IMR-90 (cell line): ENCODE measurements at regions not wholly inside any gene's neighbourhood (a gene's known extent, or its start where the extent isn't known, plus 50 kb on each side); places are given as distances from the start of the nearest gene placed in this dataset.

ENCODE experiments used
- ATAC-seq: fragments of 200-7000 bp; cut with Tn5 transposase; 2 replicates; pipeline ENCODE4 v1.9.1; 2020; ENCODE audit warnings: low read depth, mild to moderate bottlenecking, moderate library complexity
- BruUV-seq: library from RNA; stranded (reverse); fragments of 400-500 nt; replicated peaks from 2 replicates; lab custom pipeline; 2021; lab: Mats Ljungman, UMichigan
- CTCF ChIA-PET: fragments of 300-600 bp; formaldehyde crosslinking; extraction: SDS; loops from one replicate; lab custom pipeline; 2021; ENCODE audit warnings: antibody characterized with exemption; lab: Yijun Ruan, JAX
- POLR2A ChIA-PET: fragments of 300-600 bp; sonication (Branson Sonifier 250); formaldehyde crosslinking; loops from one replicate; lab custom pipeline; 2022; ENCODE audit warnings: antibody characterized with exemption; ENCODE audit not compliant: unreplicated experiment; lab: Charles Lee
- DNase-seq: peaks from one replicate; pipeline ENCODE4 v3.0.0; 2013
- H2AFZ ChIP-seq: replicated peaks from 2 replicates; pipeline ENCODE3; 2013; ENCODE audit warnings: low read length, mild to moderate bottlenecking; ENCODE audit not compliant: poor library complexity
- H2AK5ac ChIP-seq: 2 replicates; pipeline ENCODE4 v1.6.1; 2013; ENCODE audit warnings: low read depth, low read length, inconsistent platforms
- H2AK9ac ChIP-seq: replicated peaks from 2 replicates; pipeline ENCODE3; 2013; ENCODE audit warnings: mild to moderate bottlenecking, low read depth, low read length, moderate library complexity; ENCODE audit not compliant: poor library complexity
- H2BK120ac ChIP-seq: 2 replicates; pipeline ENCODE4 v1.6.1; 2013; ENCODE audit warnings: low read depth, low read length, inconsistent platforms
- H2BK15ac ChIP-seq: 3 replicates; pipeline ENCODE4 v1.6.1; 2013; ENCODE audit warnings: low read depth, low read length, inconsistent platforms
- H2BK20ac ChIP-seq: 2 replicates; pipeline ENCODE4 v1.6.1; 2013; ENCODE audit warnings: low read depth, mild to moderate bottlenecking, inconsistent platforms, low read length, moderate library complexity
- H2BK5ac ChIP-seq: 2 replicates; pipeline ENCODE4 v1.6.1; 2013; ENCODE audit warnings: mild to moderate bottlenecking, low read depth, low read length, inconsistent platforms; ENCODE audit not compliant: poor library complexity, severe bottlenecking
- H3K14ac ChIP-seq: replicated peaks from 2 replicates; pipeline ENCODE4 v1.6.1; 2013; ENCODE audit warnings: low read depth, low read length, inconsistent platforms
- H3K18ac ChIP-seq: 2 replicates; pipeline ENCODE4 v1.6.1; 2013; ENCODE audit warnings: low read depth, low read length, control low read depth
- H3K23ac ChIP-seq: 2 replicates; pipeline ENCODE4 v1.6.1; 2013; ENCODE audit warnings: low read depth, low read length, inconsistent platforms
- H3K27ac ChIP-seq: 2 replicates; pipeline ENCODE4 v1.5.1; 2013; ENCODE audit warnings: mild to moderate bottlenecking, control low read depth, low read length; ENCODE audit not compliant: insufficient read depth
- H3K27me3 ChIP-seq: 2 replicates; pipeline ENCODE4 v1.6.1; 2013; ENCODE audit warnings: low read length; ENCODE audit not compliant: control insufficient read depth, insufficient read depth
- H3K36me3 ChIP-seq: 2 replicates; pipeline ENCODE4 v1.6.1; 2013; ENCODE audit warnings: low read length, mixed read lengths; ENCODE audit not compliant: control insufficient read depth, insufficient read depth
- H3K4ac ChIP-seq: 2 replicates; pipeline ENCODE4 v1.6.1; 2013; ENCODE audit warnings: low read depth, low read length, inconsistent platforms
- H3K4me1 ChIP-seq: 2 replicates; pipeline ENCODE4 v1.6.1; 2013; ENCODE audit warnings: low read length, mixed read lengths; ENCODE audit not compliant: control insufficient read depth, insufficient read depth
- H3K4me2 ChIP-seq: 2 replicates; pipeline ENCODE4 v1.6.1; 2013; ENCODE audit warnings: low read depth, mild to moderate bottlenecking, control low read depth, low read length, moderate library complexity
- H3K4me3 ChIP-seq: 2 replicates; pipeline ENCODE4 v1.5.1; 2013; ENCODE audit warnings: low read depth, mild to moderate bottlenecking, control low read depth, low read length, moderate library complexity; ENCODE audit not compliant: insufficient read depth
- H3K56ac ChIP-seq: 2 replicates; pipeline ENCODE4 v1.6.1; 2013; ENCODE audit warnings: low read length, inconsistent platforms; ENCODE audit not compliant: insufficient read depth; ENCODE audit errors: extremely low read depth
- H3K79me1 ChIP-seq, 2 experiments: 2 replicates each; pipeline ENCODE4 v1.6.1; 2013; ENCODE audit warnings: low read length in 2 of 2, inconsistent platforms in 1 of 2, low read depth in 1 of 2
- H3K9ac ChIP-seq: 2 replicates; pipeline ENCODE4 v1.6.1; 2013; ENCODE audit warnings: low read depth, low read length, control low read depth
- H3K9me1 ChIP-seq: 2 replicates; pipeline ENCODE4 v1.6.1; 2013; ENCODE audit warnings: low read length, inconsistent platforms; ENCODE audit not compliant: insufficient read depth
- H3K9me3 ChIP-seq: 2 replicates; pipeline ENCODE4 v1.6.1; 2013; ENCODE audit warnings: low read length; ENCODE audit not compliant: control insufficient read depth, insufficient read depth
- H4K20me1 ChIP-seq: 2 replicates; pipeline ENCODE4 v1.6.1; 2013; ENCODE audit warnings: low read length, inconsistent platforms; ENCODE audit not compliant: insufficient read depth
- H4K5ac ChIP-seq: 2 replicates; pipeline ENCODE4 v1.6.1; 2013; ENCODE audit warnings: mild to moderate bottlenecking, low read depth, low read length, control low read depth
- H4K8ac ChIP-seq, 2 experiments: 2 replicates each; pipeline ENCODE4 v1.6.1; 2013; ENCODE audit warnings: low read depth in 2 of 2, low read length in 2 of 2, control low read depth in 1 of 2, inconsistent platforms in 1 of 2
- H4K91ac ChIP-seq: 2 replicates; pipeline ENCODE4 v1.6.1; 2013; ENCODE audit warnings: low read depth, low read length, inconsistent platforms; ENCODE audit not compliant: insufficient read depth
- BHLHE40 ChIP-seq: fragments of 150-350 bp; IDR thresholded peaks from 2 replicates; pipeline ENCODE4 v1.6.1; 2016; ENCODE audit warnings: mild to moderate bottlenecking, low read depth, low read length
- CEBPB ChIP-seq: IDR thresholded peaks from 2 replicates; pipeline ENCODE4 v1.6.1; 2012; ENCODE audit warnings: low read depth, low read length, improper control_type of control experiment
- CHD1 ChIP-seq: IDR thresholded peaks from 2 replicates; pipeline ENCODE4 v1.6.1; 2012; ENCODE audit warnings: low read depth, low read length, improper control_type of control experiment
- MAFK ChIP-seq: IDR thresholded peaks from 2 replicates; pipeline ENCODE4 v1.6.1; 2012; ENCODE audit warnings: low read depth, low read length, improper control_type of control experiment
- MAZ ChIP-seq: IDR thresholded peaks from 2 replicates; pipeline ENCODE4 v1.6.1; 2012; ENCODE audit warnings: low read depth, mild to moderate bottlenecking, low read length, improper control_type of control experiment, moderate library complexity, borderline replicate concordance
- MXI1 ChIP-seq: IDR thresholded peaks from 2 replicates; pipeline ENCODE4 v1.6.1; 2012; ENCODE audit warnings: low read depth, mild to moderate bottlenecking, low read length, moderate library complexity, borderline replicate concordance
- RCOR1 ChIP-seq: IDR thresholded peaks from 2 replicates; pipeline ENCODE4 v1.6.1; 2012; ENCODE audit warnings: mild to moderate bottlenecking, low read length, improper control_type of control experiment; ENCODE audit not compliant: insufficient replicate concordance
- SMC3 ChIP-seq: fragments of 150-350 bp; IDR thresholded peaks from 2 replicates; pipeline ENCODE4 v1.6.1; 2016; ENCODE audit warnings: low read depth, mild to moderate bottlenecking, antibody characterized with exemption, low read length, moderate library complexity
- WGBS, 2 experiments: methylation state at CpG; one replicate each; pipeline versions ENCODE4 v1.1.5 to v1.1.7; 2013; ENCODE audit warnings: missing lambda C conversion rate in 2 of 2; ENCODE audit not compliant: insufficient read length in 1 of 2; ENCODE audit errors: extremely low coverage in 2 of 2; 5-methylcytosine and 5-hydroxymethylcytosine counted together
- dilution Hi-C: fragments of 300-500 bp; cut with HindIII; formaldehyde crosslinking; loops from one replicate; pipeline ENCODE4 v1.14.3; 2018; ENCODE audit warnings: low sequenced_read_pairs; ENCODE audit not compliant: unreplicated experiment
- in situ Hi-C: fragments of 300-500 bp; cut with MboI; formaldehyde crosslinking; loops from 3 replicates; pipeline ENCODE4 v1.14.3; 2019; ENCODE audit warnings: low sequenced_read_pairs, inconsistent platforms, mixed read lengths
- intact Hi-C: fragments of 100-400 bp; cut with micrococcal nuclease; formaldehyde crosslinking; loops from 2 replicates; pipeline ENCODE4 v1.10.0; 2022

GRCh38 chr2:108171657-108172056 lies 68.1 kb upstream of the SULT1C3 start:
- Histone ChIP-seq H3K9me1 (no peaks in the 10 kb centered on the region), H2BK120ac (no peak overlapping the region), H3K27me3 (no peaks in the 10 kb centered on the region), H4K91ac (no peak overlapping the region), H3K14ac (no peak overlapping the region), H4K20me1 (no peaks in the 10 kb centered on the region), H2AK9ac (no peak overlapping the region), H3K18ac (no peak overlapping the region), H3K4me1 (no peaks in the 10 kb centered on the region), H3K9me3 (no peaks in the 10 kb centered on the region), H2AK5ac (no peak overlapping the region), H3K27ac (no peak overlapping the region), H3K23ac (no peak overlapping the region), H4K5ac (no peak overlapping the region), H2BK15ac (no peak overlapping the region), H3K79me1 (no peaks in the 10 kb centered on the region), H4K8ac (no peak overlapping the region), H2BK20ac (no peak overlapping the region), H2BK5ac (no peak overlapping the region), H3K4me3 (no peak overlapping the region), H3K9ac (no peak overlapping the region), H3K4ac (no peak overlapping the region), H2AFZ (no peak overlapping the region), H3K4me2 (no peak overlapping the region), H3K36me3 (no peaks in the 10 kb centered on the region), H3K56ac (no peak overlapping the region)
- no TSS peak for BruUV-seq
- DNase-seq (no peak), ATAC-seq (no peak)
- in situ Hi-C loops (no loop called here), intact Hi-C loops (no loop called here), dilution Hi-C loops (no loop called here)
- ChIA-PET POLR2A (no interaction called here), CTCF (no interaction called here)
- TF ChIP-seq MAFK (no peak), BHLHE40 (no peak), MXI1 (no peak), MAZ (no peak), RCOR1 (no peak), CEBPB (no peak), CHD1 (no peak), SMC3 (no peak)
- no CpG with 5 or more reads among the region's 3 CpGs for WGBS, 2 experiments
